ENCODE measurements at regions not wholly inside any gene's neighbourhood (a gene's known extent, or its start where the extent isn't known, plus 50 kb on each side); places are given as distances from the start of the nearest gene placed in this dataset.

GRCh38 chrX:30008031-30008430, 207.3 kb upstream of the MAGEB2 start:
- Histone ChIP-seq H3K4me1 (no peaks in the 10 kb centered on the region), H3K27ac (no peak overlapping the region), H3K4me2 (no peak overlapping the region), H3K4me3 (no peak overlapping the region), H3K9me3 (no peaks in the 10 kb centered on the region)
- TF ChIP-seq CBX8 (IDR thresholded peaks at IDR 0.05) (no peak), ZFP36 (IDR thresholded peaks at IDR 0.05; ENCODE audit: borderline replicate concordance, partially characterized antibody) (no peak), RFX5 (IDR thresholded peaks at IDR 0.05) (no peak), EHMT2 (IDR thresholded peaks at IDR 0.05; ENCODE audit: low read depth) (no peak), ESRRA (IDR thresholded peaks at IDR 0.05; ENCODE audit: borderline replicate concordance, low read length) (no peak), KDM1A (IDR thresholded peaks at IDR 0.05; ENCODE audit: low read depth) (no peak), JUNB (IDR thresholded peaks at IDR 0.05) (no peak), KDM5A (IDR thresholded peaks at IDR 0.05) (no peak), RCOR1 (IDR thresholded peaks at IDR 0.05; ENCODE audit: low read depth, low read length) (no peak), E2F6 (IDR thresholded peaks at IDR 0.05; ENCODE audit: borderline replicate concordance, low read depth) (no peak)
- ChIA-PET POLR2A (no interaction called here), CTCF (no interaction called here)
- no peak for ATAC-seq
- WGBS (ENCODE audit: missing lambda C conversion rate): 14% methylated on average over 2 of the region's 2 CpGs
- FAIRE-seq: no peak
- DNase-seq (ENCODE audit: low read depth in 1 of 2, low spot score in 1 of 2): no peak

GRCh38 chrX:30010471-30010870, 204.9 kb upstream of the MAGEB2 start:
- no peaks in the 10 kb centered on the region for H3K9me3 ChIP-seq
- ChIA-PET POLR2A (no interaction called here), CTCF (no interaction called here)
- 9% methylated on average over 3 of the region's 3 CpGs for WGBS (ENCODE audit: missing lambda C conversion rate)
- peak; percentile 79 for FAIRE-seq
- no peak overlapping the region for H3K27ac ChIP-seq
- H3K4me1 ChIP-seq: no peaks in the 10 kb centered on the region
- no peak for DNase-seq (ENCODE audit: low read depth in 1 of 2, low spot score in 1 of 2)
- TF ChIP-seq ATOH8 (CRISPR knock-in tag; IDR thresholded peaks at IDR 0.05; ENCODE audit: low read depth) (no peak), PBX3 (IDR thresholded peaks at IDR 0.05) (no peak), RARB (CRISPR knock-in tag; IDR thresholded peaks at IDR 0.05) (no peak), TFCP2L1 (CRISPR knock-in tag; IDR thresholded peaks at IDR 0.05) (no peak), SREBF2 (IDR thresholded peaks at IDR 0.05) (no peak), NR3C1 (IDR thresholded peaks at IDR 0.05) (no peak), MAFK (IDR thresholded peaks at IDR 0.05; ENCODE audit: partially characterized antibody) (no peak), FOSB (CRISPR knock-in tag; IDR thresholded peaks at IDR 0.05) (no peak), ZNF302 (CRISPR knock-in tag; IDR thresholded peaks at IDR 0.05) (no peak), PHF8 (IDR thresholded peaks at IDR 0.05; ENCODE audit: borderline replicate concordance, low read depth) (no peak), ZSCAN20 (CRISPR knock-in tag; IDR thresholded peaks at IDR 0.05) (no peak), CEBPB (IDR thresholded peaks at IDR 0.05) (no peak), HES2 (IDR thresholded peaks at IDR 0.05) (no peak), MYC (IDR thresholded peaks at IDR 0.05; ENCODE audit: borderline replicate concordance, low read length) (no peak), ZC3H11A (IDR thresholded peaks at IDR 0.05) (no peak), SMC3 (IDR thresholded peaks at IDR 0.05) (no peak)
- H3K4me2 ChIP-seq: no peak overlapping the region
- ATAC-seq: no peak
- H3K4me3 ChIP-seq: no peak overlapping the region

GRCh38 chrX:30015440-30015839, 199.9 kb upstream of the MAGEB2 start:
- Histone ChIP-seq H3K9me3 (0 out of 3 replicates have a peak, but pooled peaks cover under 1% of the 10 kb centered on the region), H3K4me3 (no peak overlapping the region), H3K4me2 (no peak overlapping the region), H3K27ac (no peak overlapping the region), H3K4me1 (no peaks in the 10 kb centered on the region)
- CTCF ChIA-PET: no interaction called here
- no peak for ATAC-seq
- POLR2A ChIA-PET: no interaction called here
- no peak for DNase-seq (ENCODE audit: low read depth in 1 of 2, low spot score in 1 of 2)
- WGBS (ENCODE audit: missing lambda C conversion rate): 46% methylated on average over 3 of the region's 3 CpGs
- TF ChIP-seq CEBPB (IDR thresholded peaks at IDR 0.05): no peak
- TF ChIP-seq SREBF2 (IDR thresholded peaks at IDR 0.05): no peak
- no peak for TF ChIP-seq NFE2L2 (conservative IDR thresholded peaks at IDR 0.05; ENCODE audit: low read length)
- no peak for FAIRE-seq
